Activated CD8-positive, alpha-beta T cell treated with anti-CD3 and anti-CD28 coated beads, Interleukin-2, amount 10 ng/mL, durations not matched to agents 7 days and 5 days (primary cell): ENCODE measurements at regions not wholly inside any gene's neighbourhood (a gene's known extent, or its start where the extent isn't known, plus 50 kb on each side); places are given as distances from the start of the nearest gene placed in this dataset.
"Not testable (repeated sequence)": the region's sequence is repeated elsewhere in the genome, so short reads cannot be mapped to it uniquely, and the experiment has no call there.

ENCODE experiments used
- ATAC-seq: fragments of 150-1000 bp; cut with Tn5 transposase; one replicate; pipeline ENCODE4 v1.10.0; 2021; ENCODE audit warnings: moderate library complexity
- CTCF ChIA-PET: fragments of 350-600 bp; sonication (Branson Sonifier 250); formaldehyde crosslinking; loops from one replicate; lab custom pipeline; 2021; ENCODE audit warnings: antibody characterized with exemption; lab: Charles Lee
- POLR2A ChIA-PET: fragments of 350-600 bp; sonication (Branson Sonifier 250); formaldehyde crosslinking; loops from one replicate; lab custom pipeline; 2021; ENCODE audit warnings: antibody characterized with exemption; lab: Charles Lee
- DNase-seq: peaks from one replicate; pipeline ENCODE4 v3.0.0-alpha.2; 2020
- H3K27ac Mint-ChIP-seq: one replicate; pipeline ENCODE4 v1.8.0; 2021; ENCODE audit warnings: mild to moderate bottlenecking, mixed read lengths
- H3K27me3 Mint-ChIP-seq: one replicate; pipeline ENCODE4 v1.8.0; 2021; ENCODE audit warnings: low read depth, mixed read lengths
- H3K36me3 Mint-ChIP-seq: one replicate; pipeline ENCODE4 v1.8.0; 2021; ENCODE audit warnings: low read depth, mixed read lengths
- H3K4me1 Mint-ChIP-seq: one replicate; pipeline ENCODE4 v1.8.0; 2021; ENCODE audit warnings: low read depth, mixed read lengths
- H3K4me3 Mint-ChIP-seq: one replicate; pipeline ENCODE4 v1.8.0; 2021; ENCODE audit warnings: mild to moderate bottlenecking, mixed read lengths
- H3K9me3 Mint-ChIP-seq: one replicate; pipeline ENCODE4 v1.8.0; 2022; ENCODE audit warnings: mixed read lengths; ENCODE audit not compliant: insufficient read depth

DNA sequence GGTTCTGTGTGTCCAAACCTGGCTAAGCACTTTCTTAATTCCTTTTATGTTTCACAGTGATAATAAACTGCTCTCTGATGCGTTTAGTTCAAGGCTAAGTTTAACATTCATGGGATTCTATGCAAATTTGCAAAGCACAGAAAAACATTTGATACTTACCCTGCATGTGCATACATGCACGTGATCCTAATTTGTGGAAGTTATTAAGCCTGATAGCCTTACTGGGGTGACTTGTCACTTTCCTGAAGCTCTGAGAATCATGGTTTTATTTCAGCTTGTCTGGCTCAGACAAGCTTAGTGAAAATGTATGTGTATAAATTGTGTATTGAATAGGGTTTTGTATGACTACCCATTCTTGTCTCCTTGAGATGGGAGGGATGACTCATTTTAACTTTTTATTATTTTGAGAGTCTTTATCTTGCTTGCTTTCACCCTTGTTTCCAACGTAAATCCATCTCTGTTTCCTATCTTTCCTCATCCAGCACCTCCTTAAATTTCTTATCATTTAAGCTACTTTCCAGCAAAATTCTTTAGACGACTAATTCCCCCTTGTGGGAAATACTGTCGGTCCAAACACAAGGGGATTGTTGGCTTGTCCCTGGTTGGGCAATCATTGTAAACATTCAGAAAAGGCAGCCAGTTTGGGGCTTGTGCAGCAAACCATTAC lies 167.1 kb downstream of the C11orf91 start:
- H3K36me3 Mint-ChIP-seq, result no peaks in the 10 kb centered on the region
- CTCF ChIA-PET, result no interaction called here

DNA sequence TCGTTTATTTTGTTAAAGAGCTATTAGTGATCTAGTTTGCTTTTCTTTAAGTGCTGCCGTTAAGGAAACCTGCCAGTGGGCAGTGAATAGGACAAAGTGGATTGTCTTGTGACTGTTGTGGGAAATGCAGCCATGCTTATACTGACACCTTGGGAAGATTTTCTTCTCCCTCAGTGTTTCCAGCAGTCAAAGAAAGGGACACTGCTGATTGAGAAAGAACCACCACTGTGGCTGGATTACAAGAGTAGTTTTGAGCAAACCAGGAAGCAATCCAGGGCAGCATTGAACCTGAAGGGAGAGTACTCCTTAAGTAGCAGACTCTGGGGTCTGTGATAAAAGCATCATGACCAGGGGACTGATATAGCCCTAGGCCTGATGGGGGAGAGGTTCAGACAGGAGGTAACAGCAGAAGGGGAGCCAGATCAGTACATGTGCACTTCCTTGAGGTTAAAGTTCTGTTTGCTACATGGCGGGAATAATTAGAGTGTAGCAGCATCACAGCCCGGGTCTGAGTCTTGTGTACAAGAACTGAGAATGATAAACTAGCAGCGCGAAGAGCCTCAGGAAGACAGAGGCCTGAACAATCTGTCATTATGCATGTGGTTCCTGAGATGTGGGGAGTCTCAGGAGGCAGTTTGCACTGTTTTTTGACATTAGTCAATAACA lies 167.8 kb downstream of the C11orf91 start:
- POLR2A ChIA-PET, result no interaction called here
- Mint-ChIP-seq H3K36me3 (no peaks in the 10 kb centered on the region), H3K9me3 (no peaks in the 10 kb centered on the region), H3K4me1 (no peaks in the 10 kb centered on the region), H3K27ac (no peak overlapping the region), H3K27me3 (peaks cover 4% of the 10 kb centered on the region), H3K4me3 (no peak overlapping the region)
- ATAC-seq (no peak), DNase-seq (no peak)
- CTCF ChIA-PET, result no interaction called here

More for the DNA sequence above, 167.1 kb downstream of the C11orf91 start:
- Mint-ChIP-seq H3K27me3 (peaks cover 4% of the 10 kb centered on the region), H3K27ac (no peak overlapping the region), H3K9me3 (no peaks in the 10 kb centered on the region), H3K4me3 (no peak overlapping the region), H3K4me1 (no peaks in the 10 kb centered on the region)
- no peak for DNase-seq
- POLR2A ChIA-PET, result no interaction called here
- no peak for ATAC-seq

DNA sequence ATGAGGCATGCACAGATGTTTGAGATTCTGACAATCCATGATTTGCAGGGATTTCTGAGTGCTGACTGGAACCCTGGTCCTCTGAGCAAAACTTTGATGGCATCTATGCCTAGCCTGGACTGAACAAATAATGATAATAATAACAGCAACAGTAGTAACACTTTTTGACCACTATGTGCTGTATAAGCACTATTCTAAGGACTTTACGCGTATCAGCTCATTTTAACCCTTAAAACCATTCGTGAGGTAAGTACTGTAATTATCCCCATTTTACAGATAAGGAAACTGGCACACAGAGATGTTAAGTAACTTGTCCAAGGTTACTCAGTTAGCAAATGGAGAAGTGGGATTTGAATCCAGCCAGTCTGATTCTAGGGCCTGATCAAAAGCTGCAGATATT lies 168.4 kb downstream of the C11orf91 start:
- Mint-ChIP-seq H3K36me3 (no peaks in the 10 kb centered on the region), H3K4me3 (no peak overlapping the region), H3K27ac (no peak overlapping the region), H3K9me3 (no peaks in the 10 kb centered on the region), H3K27me3 (peaks cover 4% of the 10 kb centered on the region), H3K4me1 (no peaks in the 10 kb centered on the region)
- POLR2A ChIA-PET, result no interaction called here
- CTCF ChIA-PET, result no interaction called here
- no peak for DNase-seq
- no peak for ATAC-seq

DNA sequence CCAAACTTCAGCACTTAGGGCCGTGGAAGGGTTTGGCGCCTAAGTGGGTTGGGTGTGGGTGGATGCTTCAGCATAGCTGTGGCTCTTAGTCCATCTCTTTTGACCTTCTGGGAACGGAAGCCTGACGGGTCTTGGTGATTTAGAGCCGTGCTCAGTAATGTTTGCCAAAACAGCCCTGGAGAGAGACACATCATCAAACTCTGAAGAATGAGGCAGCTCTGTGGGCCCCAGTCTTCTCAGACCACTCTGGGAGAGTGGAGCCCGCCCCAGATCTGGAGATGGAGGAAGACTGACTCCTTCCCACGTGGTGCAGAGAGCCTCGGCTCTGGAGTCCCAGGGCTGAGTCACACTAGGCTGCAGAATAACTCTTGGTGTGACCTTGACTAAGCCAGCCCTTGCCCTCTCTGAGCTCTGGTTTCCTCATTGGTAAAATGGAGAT lies 168.9 kb downstream of the C11orf91 start:
- peaks cover 4% of the 10 kb centered on the region for H3K27me3 Mint-ChIP-seq
- CTCF ChIA-PET, result no interaction called here
- no peak overlapping the region for H3K27ac Mint-ChIP-seq
- POLR2A ChIA-PET, result no interaction called here
- H3K4me3 Mint-ChIP-seq, result no peak overlapping the region
- H3K4me1 Mint-ChIP-seq, result no peaks in the 10 kb centered on the region
- DNase-seq, result no peak
- no peak for ATAC-seq
- peaks cover 4% of the 10 kb centered on the region for H3K9me3 Mint-ChIP-seq
- no peaks in the 10 kb centered on the region for H3K36me3 Mint-ChIP-seq

GRCh38 chr11:33530815-33531214 lies 169.8 kb downstream of the C11orf91 start:
- Mint-ChIP-seq H3K9me3 (peaks cover 5% of the 10 kb centered on the region), H3K27me3 (peaks cover 4% of the 10 kb centered on the region), H3K4me1 (no peaks in the 10 kb centered on the region), H3K4me3 (no peak overlapping the region), H3K27ac (no peak overlapping the region), H3K36me3 (no peaks in the 10 kb centered on the region)
- ATAC-seq, result no peak
- no peak for DNase-seq
- CTCF ChIA-PET, result no interaction called here
- POLR2A ChIA-PET, result no interaction called here

DNA sequence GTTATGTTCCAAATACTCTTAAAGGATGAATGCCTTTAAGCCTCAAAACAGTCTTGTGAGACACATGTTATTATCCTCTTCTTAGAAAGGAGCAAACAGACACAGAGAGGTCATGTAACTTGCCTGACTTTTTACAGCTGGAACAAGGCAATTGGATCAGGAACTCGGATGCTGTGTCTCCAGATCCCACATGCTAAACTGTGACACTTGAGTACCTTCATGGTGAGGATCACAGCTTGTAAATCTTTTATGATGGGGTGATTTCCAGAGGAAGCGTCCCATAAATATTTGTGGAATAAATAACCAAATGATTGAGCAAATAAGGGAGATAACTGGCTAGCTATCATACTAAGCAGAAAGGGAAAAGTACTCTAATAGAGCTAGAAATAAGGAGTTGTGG lies 171.2 kb downstream of the C11orf91 start:
- Mint-ChIP-seq H3K27me3 (peaks cover 4% of the 10 kb centered on the region), H3K36me3 (no peaks in the 10 kb centered on the region), H3K27ac (no peak overlapping the region), H3K4me3 (no peak overlapping the region), H3K9me3 (peaks cover 5% of the 10 kb centered on the region), H3K4me1 (no peaks in the 10 kb centered on the region)
- CTCF ChIA-PET, result no interaction called here
- POLR2A ChIA-PET, result no interaction called here
- no peak for DNase-seq
- ATAC-seq, result no peak

DNA sequence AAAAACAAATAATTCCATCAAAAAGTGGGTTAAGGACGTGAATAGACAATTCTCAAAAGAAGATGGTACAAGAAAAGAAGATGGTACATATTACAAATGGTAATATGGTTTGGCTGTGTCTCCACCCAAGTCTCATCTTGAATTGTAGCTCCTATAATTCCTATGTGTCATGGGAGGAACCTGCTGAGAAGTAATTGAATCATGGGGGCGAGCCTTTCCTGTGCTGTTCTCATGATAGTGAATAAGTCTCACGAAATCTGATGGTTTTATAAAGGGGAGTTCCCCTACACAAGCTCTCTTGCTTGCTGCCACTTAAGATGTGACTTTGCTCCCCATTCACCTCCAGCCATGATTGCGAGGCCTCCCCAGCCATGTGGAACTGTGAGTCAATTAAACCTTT lies 172.9 kb downstream of the C11orf91 start:
- H3K27ac Mint-ChIP-seq, H3K4me3 Mint-ChIP-seq, POLR2A ChIA-PET, H3K9me3 Mint-ChIP-seq, DNase-seq, CTCF ChIA-PET, ATAC-seq, H3K27me3 Mint-ChIP-seq, H3K36me3 Mint-ChIP-seq, H3K4me1 Mint-ChIP-seq: not testable (repeated sequence)

DNA sequence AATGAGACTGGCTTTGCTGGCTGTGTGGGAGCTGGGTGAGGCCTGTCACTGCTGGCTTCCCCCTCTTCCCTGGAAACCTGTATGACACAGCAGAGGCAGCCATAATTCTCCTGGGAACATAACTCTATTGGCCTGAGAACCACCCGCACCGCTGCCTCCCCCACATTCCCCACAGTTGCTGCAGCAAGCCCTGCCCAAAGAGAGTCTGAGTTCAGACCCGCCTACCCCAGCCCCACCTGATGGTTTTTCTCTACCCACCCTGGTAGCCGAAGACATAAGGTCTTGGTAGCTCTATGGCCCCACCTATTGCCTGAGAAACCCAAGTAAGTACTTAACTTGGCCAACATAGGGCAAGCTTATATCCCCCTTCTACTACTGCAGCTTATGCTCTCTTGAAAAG lies 174.8 kb downstream of the C11orf91 start:
- Mint-ChIP-seq H3K4me1 (no peaks in the 10 kb centered on the region), H3K9me3 (peaks cover 5% of the 10 kb centered on the region), H3K36me3 (no peaks in the 10 kb centered on the region), H3K4me3 (no peak overlapping the region), H3K27me3 (peaks cover 8% of the 10 kb centered on the region), H3K27ac (no peak overlapping the region)
- ATAC-seq (no peak), DNase-seq (no peak)
- ChIA-PET POLR2A (no interaction called here), CTCF (no interaction called here)

- Mint-ChIP-seq H3K36me3 (no peaks in the 10 kb centered on the region), H3K9me3 (no peaks in the 10 kb centered on the region), H3K4me3 (no peak overlapping the region), H3K27ac (no peak overlapping the region), H3K27me3 (peaks cover 17% of the 10 kb centered on the region), H3K4me1 (no peaks in the 10 kb centered on the region)
- ChIA-PET POLR2A (no interaction called here), CTCF (no interaction called here)
- DNase-seq (no peak), ATAC-seq (no peak)
These were observed 179.2 kb downstream of the C11orf91 start for GRCh38 chr11:33521384-33521783.

- no peak for ATAC-seq
These were observed 180.5 kb downstream of the C11orf91 start for GRCh38 chr11:33520112-33520511.

GRCh38 chr11:33515347-33515746 lies 185.3 kb downstream of the C11orf91 start:
- Mint-ChIP-seq H3K36me3 (no peaks in the 10 kb centered on the region), H3K9me3 (no peaks in the 10 kb centered on the region), H3K4me1 (no peaks in the 10 kb centered on the region), H3K27me3 (peaks cover 10% of the 10 kb centered on the region), H3K27ac (no peak overlapping the region), H3K4me3 (no peak overlapping the region)
- CTCF ChIA-PET, result no interaction called here
- DNase-seq (no peak), ATAC-seq (no peak)
- POLR2A ChIA-PET, result no interaction called here

More at GRCh38 chr11:33520112-33520511, 180.5 kb downstream of the C11orf91 start:
- H3K9me3 Mint-ChIP-seq, result no peaks in the 10 kb centered on the region
- DNase-seq, result no peak
- CTCF ChIA-PET, result no interaction called here
- H3K36me3 Mint-ChIP-seq, result no peaks in the 10 kb centered on the region
- H3K27ac Mint-ChIP-seq, result no peak overlapping the region
- H3K4me1 Mint-ChIP-seq, result no peaks in the 10 kb centered on the region
- POLR2A ChIA-PET, result interaction anchor here (0.7 kb wide), 1 partner anchor 295 kb away, joined by 4 read pairs; no protein-coding TSS in a partner anchor
- H3K27me3 Mint-ChIP-seq, result peaks cover 17% of the 10 kb centered on the region
- no peak overlapping the region for H3K4me3 Mint-ChIP-seq

DNA sequence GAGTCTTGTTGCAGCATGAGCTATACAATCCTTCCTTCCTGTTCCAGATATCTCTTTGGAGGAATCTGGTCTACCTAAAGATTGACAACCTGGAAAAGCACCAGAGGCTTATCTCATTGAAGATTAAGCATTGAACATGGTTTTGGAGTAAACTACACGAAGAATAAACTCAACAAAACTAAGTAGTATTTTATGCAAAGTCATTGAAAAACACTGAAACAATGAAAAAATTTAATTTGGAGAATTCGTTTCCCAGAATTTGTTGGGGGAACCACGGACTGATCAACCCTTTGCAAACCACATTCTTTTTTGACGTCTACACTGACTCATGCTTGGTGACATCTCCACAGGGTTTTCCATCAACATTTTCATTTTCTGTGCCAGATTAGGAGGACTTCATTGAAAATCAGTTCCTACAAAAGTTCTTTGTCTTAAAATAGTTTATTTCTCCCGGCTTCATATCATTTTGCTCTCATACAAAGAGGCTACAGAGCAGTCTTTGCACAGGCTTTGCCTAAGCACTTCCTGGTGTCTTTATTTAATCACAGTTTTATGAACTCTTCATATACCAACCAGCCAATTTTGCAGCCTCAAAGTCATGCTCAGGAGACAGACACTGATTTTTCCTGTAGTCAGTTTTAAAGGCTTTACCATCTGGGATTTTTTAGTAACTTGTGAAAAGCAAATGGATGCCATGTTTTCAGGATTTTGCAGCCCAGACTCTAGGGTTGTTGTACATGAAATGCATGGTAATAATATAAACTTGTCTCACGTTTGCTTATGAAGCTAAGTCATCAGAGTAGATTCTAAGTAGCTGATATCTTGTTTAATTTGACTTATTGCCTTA lies 186.3 kb downstream of the C11orf91 start:
- ATAC-seq (no peak), DNase-seq (no peak)
- ChIA-PET POLR2A (no interaction called here), CTCF (no interaction called here)
- Mint-ChIP-seq H3K9me3 (no peaks in the 10 kb centered on the region), H3K4me1 (no peaks in the 10 kb centered on the region), H3K4me3 (no peak overlapping the region), H3K27ac (no peak overlapping the region), H3K36me3 (no peaks in the 10 kb centered on the region), H3K27me3 (peaks cover 2% of the 10 kb centered on the region)
